GM12878 (cell line): ENCODE measurements at regions not wholly inside any gene's neighbourhood (a gene's known extent, or its start where the extent isn't known, plus 50 kb on each side); places are given as distances from the start of the nearest gene placed in this dataset.
A peak's percentile ranks its signal among the peaks of the same experiment; 100 is the strongest.

Experiments used
- ATAC-seq: fragments of 200-7000 bp; cut with Tn5 transposase; 3 replicates; pipeline ENCODE4 v1.9.1; 2020; ENCODE audit warnings: mild to moderate bottlenecking, moderate library complexity
- BruUV-seq: library from RNA; stranded (reverse); fragments of 400-500 nt; replicated peaks from 2 replicates; lab custom pipeline; 2021; lab: Mats Ljungman, UMichigan
- CTCF ChIA-PET: fragments of 300-600 bp; sonication (Branson Sonifier 250); formaldehyde crosslinking; extraction: SDS; loops from one replicate; lab custom pipeline; 2021; ENCODE audit warnings: inconsistent platforms; lab: Yijun Ruan, JAX
- POLR2A ChIA-PET: fragments of 350-600 bp; formaldehyde crosslinking; extraction: SDS; loops from one replicate; lab custom pipeline; 2021; ENCODE audit warnings: inconsistent platforms; lab: Charles Lee
- RAD21 ChIA-PET: fragments of 300-600 bp; sonication (Branson Sonifier 250); formaldehyde crosslinking; loops from one replicate; lab custom pipeline; 2023; ENCODE audit warnings: antibody characterized with exemption; ENCODE audit not compliant: unreplicated experiment; lab: Charles Lee
- SMC1A ChIA-PET: fragments of 300-600 bp; sonication (Branson Sonifier 250); formaldehyde crosslinking; loops from one replicate; lab custom pipeline; 2023; ENCODE audit not compliant: unreplicated experiment, uncharacterized antibody; lab: Charles Lee
- DNase-seq: peaks from one replicate; pipeline ENCODE4 v3.0.0-alpha.2; 2011; ENCODE audit warnings: low read depth, low spot score
- FAIRE-seq: peaks from 3 replicates; lab custom pipeline; 2011; peaks lifted over from hg19 to GRCh38; lab: Jason Lieb, UNC
- H2AFZ ChIP-seq: 2 replicates; pipeline ENCODE4 v1.6.0; 2011; ENCODE audit warnings: low read depth, low read length, control low read depth; ENCODE audit not compliant: control insufficient read depth
- H3K27ac ChIP-seq: 2 replicates; pipeline ENCODE4 v1.5.1; 2011; ENCODE audit warnings: control low read depth; ENCODE audit not compliant: control insufficient read depth, insufficient read depth
- H3K27me3 ChIP-seq, 2 experiments: replicated peaks in 1 of 2; 2 replicates each; pipeline versions ENCODE4 v1.6.0 to v1.6.1; 2011; ENCODE audit warnings: low read length in 1 of 2; ENCODE audit not compliant: control insufficient read depth in 2 of 2, insufficient read depth in 2 of 2
- H3K36me3 ChIP-seq, 2 experiments: 2 replicates each; pipeline ENCODE4 v1.5.1; 2011; ENCODE audit warnings: low read length in 1 of 2; ENCODE audit not compliant: control insufficient read depth in 2 of 2, insufficient read depth in 2 of 2
- H3K4me1 ChIP-seq: 2 replicates; pipeline ENCODE4 v1.6.1; 2011; ENCODE audit warnings: mild to moderate bottlenecking, low read length, moderate library complexity, mixed read lengths; ENCODE audit not compliant: control insufficient read depth, insufficient read depth
- H3K4me2 ChIP-seq: 2 replicates; pipeline ENCODE4 v1.6.0; 2011; ENCODE audit warnings: control low read depth; ENCODE audit not compliant: control insufficient read depth, insufficient read depth
- H3K4me3 ChIP-seq: fragments of 200-600 bp; sonication (generic); 2 replicates; pipeline ENCODE4 v1.5.1; 2016
- H3K79me2 ChIP-seq: 2 replicates; pipeline ENCODE4 v1.6.0; 2011; ENCODE audit warnings: low read length; ENCODE audit not compliant: control insufficient read depth, insufficient read depth
- H3K9ac ChIP-seq: 2 replicates; pipeline ENCODE4 v1.8.0; 2011; ENCODE audit warnings: low read length, control low read depth, mixed read lengths; ENCODE audit not compliant: control insufficient read depth, insufficient read depth
- H3K9me3 ChIP-seq: replicated peaks from 3 replicates; pipeline ENCODE4 v1.5.1; 2011; ENCODE audit warnings: mild to moderate bottlenecking, low read length; ENCODE audit not compliant: control insufficient read depth, insufficient read depth
- H4K20me1 ChIP-seq: 2 replicates; pipeline ENCODE4 v1.6.0; 2011; ENCODE audit not compliant: control insufficient read depth, insufficient read depth
- CTCF ChIP-seq, 3 experiments: IDR thresholded peaks in 2 of 3; conservative IDR thresholded peaks in 1 of 3; 2 replicates each; pipeline ENCODE4 v1.5.1; 2011; ENCODE audit warnings: low read depth in 3 of 3, low read length in 3 of 3, mild to moderate bottlenecking in 3 of 3, control low read depth in 2 of 3, moderate library complexity in 2 of 3, inconsistent platforms in 1 of 3, mixed read lengths in 1 of 3; ENCODE audit not compliant: control insufficient read depth in 2 of 3, insufficient read depth in 1 of 3; ENCODE audit errors: extremely low read depth in 1 of 3
- E2F8 ChIP-seq: fragments of 450-650 bp; IDR thresholded peaks from 2 replicates; pipeline ENCODE4 v1.6.1; 2018; ENCODE audit warnings: mild to moderate bottlenecking, low read depth, moderate library complexity; ENCODE audit not compliant: partially characterized antibody
- HSF1 ChIP-seq: fragments of 150-350 bp; IDR thresholded peaks from 2 replicates; pipeline ENCODE4 v1.6.1; 2014; ENCODE audit warnings: mild to moderate bottlenecking, low read depth, low read length
- MTA2 ChIP-seq: fragments of 450-650 bp; IDR thresholded peaks from 2 replicates; pipeline ENCODE4 v1.6.1; 2016; ENCODE audit warnings: low read depth, mild to moderate bottlenecking, moderate library complexity
- PAX5 ChIP-seq: IDR thresholded peaks from 2 replicates; pipeline ENCODE4 v1.6.1; 2011; ENCODE audit warnings: low read depth, low read length, borderline replicate concordance
- SREBF2 ChIP-seq: IDR thresholded peaks from 2 replicates; pipeline ENCODE4 v1.6.1; 2012; ENCODE audit warnings: mild to moderate bottlenecking, low read length
- SRF ChIP-seq, 2 experiments: IDR thresholded peaks; 2 replicates each; pipeline ENCODE4 v1.6.1; 2011; ENCODE audit warnings: low read depth in 2 of 2, low read length in 2 of 2, mild to moderate bottlenecking in 1 of 2, moderate library complexity in 1 of 2
- WGBS: methylation state at CpG from one replicate; pipeline ENCODE4 v1.1.6; 2016; ENCODE audit warnings: low lambda C conversion rate; ENCODE audit not compliant: insufficient replicate concordance, insufficient coverage; ENCODE audit errors: missing lambda C conversion rate; 5-methylcytosine and 5-hydroxymethylcytosine counted together
- in situ Hi-C: fragments of 300-500 bp; cut with MboI; formaldehyde crosslinking; loops from 9 replicates; pipeline ENCODE4 v1.14.3; 2018; ENCODE audit warnings: mixed read lengths
- intact Hi-C: fragments of 100-400 bp; cut with micrococcal nuclease; formaldehyde crosslinking; loops from one replicate; pipeline ENCODE4 v1.14.2; 2022; ENCODE audit not compliant: unreplicated experiment

- no peak for TF ChIP-seq SRF (IDR thresholded peaks at IDR 0.05; ENCODE audit: low read depth in 2 of 2, low read length in 2 of 2)
- TF ChIP-seq E2F8 = no peak
- no peak for TF ChIP-seq MTA2
- TF ChIP-seq PAX5 = no peak
These were observed 410.8 kb upstream of the RASGRP1 start (continued) for GRCh38 chr15:38975282-38975990.

GRCh38 chr15:38991126-38991525 lies 426.5 kb upstream of the RASGRP1 start:
- 41% methylated on average over 4 of the region's 4 CpGs for WGBS
- POLR2A ChIA-PET = no interaction called here

More at GRCh38 chr15:38991126-38991525, 426.5 kb upstream of the RASGRP1 start:
- Histone ChIP-seq H3K79me2 (no peaks in the 10 kb centered on the region), H3K4me3 (no peak overlapping the region), H3K9me3 (no peaks in the 10 kb centered on the region), H3K4me2 (no peak overlapping the region), H3K27me3 (no peaks in the 10 kb centered on the region; a peak in 1 of 4 replicates), H3K9ac (no peak overlapping the region), H3K27ac (no peak overlapping the region), H3K36me3 (no peaks in the 10 kb centered on the region), H2AFZ (no peak overlapping the region), H4K20me1 (no peaks in the 10 kb centered on the region), H3K4me1 (no peaks in the 10 kb centered on the region)
- peak; percentile 6 to 19 (median 9); a peak in 2 of 6 replicates for TF ChIP-seq CTCF (IDR thresholded peaks at IDR 0.05 in 2 of 3, conservative IDR thresholded peaks at IDR 0.05 in 1 of 3; ENCODE audit: control insufficient read depth in 2 of 3, extremely low read depth in 1 of 3, insufficient read depth in 1 of 3, low read depth in 3 of 3, low read length in 3 of 3)
- TF ChIP-seq SREBF2 = no peak
- TF ChIP-seq HSF1 = no peak
- ATAC-seq = no peak
- RAD21 ChIA-PET = no interaction called here
- CTCF ChIA-PET = no interaction called here
- in situ Hi-C loops = no loop called here
- FAIRE-seq = no peak
- intact Hi-C loops = no loop called here
- SMC1A ChIA-PET = interaction anchor here (0.7 to 1.0 kb wide), 2 partner anchors 10 to 14 kb away, joined by 3 read pairs; no protein-coding TSS in a partner anchor
- BruUV-seq = no TSS peak
- DNase-seq = no peak
